ENCODE measurements at regions not wholly inside any gene's neighbourhood (a gene's known extent, or its start where the extent isn't known, plus 50 kb on each side); places are given as distances from the start of the nearest gene placed in this dataset.

DNA sequence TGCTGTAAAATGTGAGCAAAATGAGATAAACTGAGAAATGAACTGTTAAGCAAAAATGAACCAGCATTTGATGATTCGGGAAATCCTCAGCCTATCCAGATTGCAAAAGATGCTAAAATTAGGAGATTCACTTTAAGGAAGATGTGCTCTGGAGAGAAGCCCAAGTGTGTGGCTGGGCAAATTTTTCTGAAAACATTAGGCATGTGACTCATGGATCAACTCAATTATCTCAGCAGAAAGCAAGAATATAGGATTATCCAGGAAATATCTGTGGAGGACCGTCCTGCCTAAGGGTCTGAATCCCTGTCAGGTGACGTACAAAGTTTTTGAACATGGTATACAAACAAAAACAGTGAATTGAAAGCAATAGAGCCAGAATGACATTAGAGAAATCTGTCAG, 1268.3 kb upstream of the TMEFF2 start:
- no peaks in the 10 kb centered on the region for H3K9me3 ChIP-seq (ENCODE audit: control insufficient read depth in 1 of 2, insufficient read depth in 1 of 2, low read depth in 1 of 2, low read length in 2 of 2)
- no peak overlapping the region for H3K9ac ChIP-seq (ENCODE audit: low read length)
- H3K4me3 ChIP-seq (replicated peaks in 1 of 2; ENCODE audit: low read depth in 1 of 2, low read length in 2 of 2) = no peak overlapping the region
- POLR2A ChIA-PET = no interaction called here
- no peaks in the 10 kb centered on the region for H3K36me3 ChIP-seq (ENCODE audit: control insufficient read depth in 1 of 2, insufficient read depth in 2 of 2, low read length in 2 of 2)
- H3K4me2 ChIP-seq (ENCODE audit: low read length) = no peak overlapping the region
- H3K27ac ChIP-seq (ENCODE audit: low read depth, low read length) = no peak overlapping the region
- no peaks in the 10 kb centered on the region for H3K27me3 ChIP-seq (ENCODE audit: insufficient read depth, low read length)
- no peak overlapping the region for H2AFZ ChIP-seq (ENCODE audit: low read depth, low read length, poor library complexity, severe bottlenecking)
- no peak for ATAC-seq
- peaks cover 0 to 4% of the 10 kb centered on the region in 2 experiments; a peak in 1 of 4 replicates for H3K4me1 ChIP-seq (ENCODE audit: control insufficient read depth in 1 of 2, insufficient read depth in 2 of 2, low read length in 2 of 2)
- no peaks in the 10 kb centered on the region for H3K9me2 ChIP-seq (ENCODE audit: insufficient read depth)
- no peaks in the 10 kb centered on the region for H3K79me2 ChIP-seq (ENCODE audit: insufficient read depth, low read length)
- H4K20me1 ChIP-seq (ENCODE audit: insufficient read depth) = no peaks in the 10 kb centered on the region; the same call in 1 of the 2 replicates
- no peak for TF ChIP-seq EZH2phosphoT487 (IDR thresholded peaks at IDR 0.05; ENCODE audit: borderline replicate concordance)
- TF ChIP-seq CBX3 (IDR thresholded peaks at IDR 0.05; ENCODE audit: low read depth) = no peak
- TF ChIP-seq YY1 (IDR thresholded peaks at IDR 0.05; ENCODE audit: extremely low read depth, insufficient replicate concordance, low read depth, low read length) = no peak
- TF ChIP-seq, protein P1, sequence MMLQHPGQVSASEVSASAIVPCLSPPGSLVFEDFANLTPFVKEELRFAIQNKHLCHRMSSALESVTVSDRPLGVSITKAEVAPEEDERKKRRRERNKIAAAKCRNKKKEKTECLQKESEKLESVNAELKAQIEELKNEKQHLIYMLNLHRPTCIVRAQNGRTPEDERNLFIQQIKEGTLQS (IDR thresholded peaks at IDR 0.05) = no peak
- TF ChIP-seq RAD21 (IDR thresholded peaks at IDR 0.05; ENCODE audit: low read depth) = no peak
- TF ChIP-seq EZH2 (IDR thresholded peaks at IDR 0.05) = no peak
- TF ChIP-seq SIN3A (IDR thresholded peaks at IDR 0.05; ENCODE audit: low read depth) = no peak
- no peak for TF ChIP-seq ZNF274 (IDR thresholded peaks at IDR 0.05; ENCODE audit: low read depth, low read length)
- TF ChIP-seq, protein P2, sequence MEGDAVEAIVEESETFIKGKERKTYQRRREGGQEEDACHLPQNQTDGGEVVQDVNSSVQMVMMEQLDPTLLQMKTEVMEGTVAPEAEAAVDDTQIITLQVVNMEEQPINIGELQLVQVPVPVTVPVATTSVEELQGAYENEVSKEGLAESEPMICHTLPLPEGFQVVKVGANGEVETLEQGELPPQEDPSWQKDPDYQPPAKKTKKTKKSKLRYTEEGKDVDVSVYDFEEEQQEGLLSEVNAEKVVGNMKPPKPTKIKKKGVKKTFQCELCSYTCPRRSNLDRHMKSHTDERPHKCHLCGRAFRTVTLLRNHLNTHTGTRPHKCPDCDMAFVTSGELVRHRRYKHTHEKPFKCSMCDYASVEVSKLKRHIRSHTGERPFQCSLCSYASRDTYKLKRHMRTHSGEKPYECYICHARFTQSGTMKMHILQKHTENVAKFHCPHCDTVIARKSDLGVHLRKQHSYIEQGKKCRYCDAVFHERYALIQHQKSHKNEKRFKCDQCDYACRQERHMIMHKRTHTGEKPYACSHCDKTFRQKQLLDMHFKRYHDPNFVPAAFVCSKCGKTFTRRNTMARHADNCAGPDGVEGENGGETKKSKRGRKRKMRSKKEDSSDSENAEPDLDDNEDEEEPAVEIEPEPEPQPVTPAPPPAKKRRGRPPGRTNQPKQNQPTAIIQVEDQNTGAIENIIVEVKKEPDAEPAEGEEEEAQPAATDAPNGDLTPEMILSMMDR (IDR thresholded peaks at IDR 0.05 in 2 of 3, conservative IDR thresholded peaks at IDR 0.05 in 1 of 3; ENCODE audit: borderline replicate concordance in 1 of 3, insufficient read depth in 1 of 3, low read depth in 2 of 3, low read length in 2 of 3) = no peak
- TF ChIP-seq FOSL1 (IDR thresholded peaks at IDR 0.05; ENCODE audit: low read depth) = no peak
- no peak for TF ChIP-seq SP1 (IDR thresholded peaks at IDR 0.05; ENCODE audit: low read depth)
- no peak for TF ChIP-seq TCF7L2 (IDR thresholded peaks at IDR 0.05; ENCODE audit: borderline replicate concordance, extremely low read depth, insufficient read depth, insufficient read length)
- intact Hi-C loops (cut with micrococcal nuclease) = no loop called here
- CTCF ChIA-PET = no interaction called here
- no peak for DNase-seq (ENCODE audit: low read depth, low spot score)
- BruUV-seq (replicated peaks) = no TSS peak
- RAD21 ChIA-PET (ENCODE audit: low non-redundant PET in 1 of 2, low total read pairs in 2 of 2, uncharacterized antibody in 2 of 2, unreplicated experiment in 2 of 2) = no interaction called here

Measured in HCT116 (cell line).